Lower leg skin (tissue), 4 donors: ENCODE measurements at regions not wholly inside any gene's neighbourhood (a gene's known extent, or its start where the extent isn't known, plus 50 kb on each side); places are given as distances from the start of the nearest gene placed in this dataset.

ENCODE experiments used
- DNase-seq, 2 donors: peaks; one replicate each; pipeline ENCODE4 v3.0.0-alpha.2; 2019; ENCODE audit warnings: low spot score in 2 of 2
- H3K4me3 ChIP-seq: fragments of 200-600 bp; sonication (generic); 2 replicates; pipeline ENCODE4 v1.5.1; 2017; ENCODE audit warnings: mild to moderate bottlenecking, low read depth; ENCODE audit not compliant: poor library complexity, severe bottlenecking
- POLR2A ChIP-seq, 2 donors: fragments of 450-650 bp; IDR thresholded peaks; one replicate each; pipeline ENCODE4 v1.6.1; 2016 to 2017; ENCODE audit warnings: antibody characterized with exemption in 2 of 2, mild to moderate bottlenecking in 1 of 2, moderate library complexity in 1 of 2
- WGBS, 2 donors: methylation state at CpG; one replicate each; pipeline ENCODE4 v1.1.5; 2018; 5-methylcytosine and 5-hydroxymethylcytosine counted together
- intact Hi-C: fragments of 100-400 bp; cut with DNase I; formaldehyde crosslinking; loops from one replicate; pipeline ENCODE4 v1.15.0; 2023; ENCODE audit warnings: low total_unique reads
- TF ChIP-seq, protein P1 (sequence below), 3 donors: fragments of 450-650 bp; IDR thresholded peaks; one replicate each; pipeline ENCODE4 v1.5.1; 2016; ENCODE audit warnings: antibody characterized with exemption in 3 of 3, mild to moderate bottlenecking in 3 of 3, moderate library complexity in 2 of 3

DNA sequence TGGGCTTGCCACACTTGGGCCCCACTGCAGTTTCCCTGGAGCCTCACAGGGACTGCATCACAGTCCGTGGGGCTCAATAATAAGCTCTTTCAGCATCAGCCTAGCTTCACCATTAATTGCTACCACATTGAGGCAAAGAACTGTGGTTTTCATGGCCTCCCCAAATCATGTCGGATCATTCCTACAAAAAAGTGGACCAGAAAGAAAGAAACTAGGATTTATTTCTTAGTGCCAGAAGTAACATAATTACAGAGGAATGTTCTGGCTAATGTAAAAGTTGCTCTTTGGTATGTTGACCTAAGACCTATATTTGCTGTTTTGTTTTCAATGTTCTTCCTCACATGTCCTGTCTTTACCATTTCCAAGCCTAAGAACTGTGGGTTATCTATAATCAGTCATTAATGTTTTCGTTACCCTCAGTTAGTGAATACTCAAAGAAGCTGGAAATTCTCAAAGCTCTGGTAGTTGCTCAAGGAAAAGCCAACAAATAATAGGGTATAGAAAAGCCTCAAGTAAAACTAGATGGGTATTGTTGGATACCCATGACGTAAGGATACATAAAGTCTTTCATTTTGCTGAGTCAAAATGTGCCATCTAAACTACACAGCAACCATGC, 173.9 kb downstream of the LTN1 start:
- intact Hi-C loops = no loop called here
- no peak for DNase-seq
- H3K4me3 ChIP-seq = no peak overlapping the region
- TF ChIP-seq POLR2A (IDR thresholded peaks at IDR 0.05) = no peak
- TF ChIP-seq, protein P1, sequence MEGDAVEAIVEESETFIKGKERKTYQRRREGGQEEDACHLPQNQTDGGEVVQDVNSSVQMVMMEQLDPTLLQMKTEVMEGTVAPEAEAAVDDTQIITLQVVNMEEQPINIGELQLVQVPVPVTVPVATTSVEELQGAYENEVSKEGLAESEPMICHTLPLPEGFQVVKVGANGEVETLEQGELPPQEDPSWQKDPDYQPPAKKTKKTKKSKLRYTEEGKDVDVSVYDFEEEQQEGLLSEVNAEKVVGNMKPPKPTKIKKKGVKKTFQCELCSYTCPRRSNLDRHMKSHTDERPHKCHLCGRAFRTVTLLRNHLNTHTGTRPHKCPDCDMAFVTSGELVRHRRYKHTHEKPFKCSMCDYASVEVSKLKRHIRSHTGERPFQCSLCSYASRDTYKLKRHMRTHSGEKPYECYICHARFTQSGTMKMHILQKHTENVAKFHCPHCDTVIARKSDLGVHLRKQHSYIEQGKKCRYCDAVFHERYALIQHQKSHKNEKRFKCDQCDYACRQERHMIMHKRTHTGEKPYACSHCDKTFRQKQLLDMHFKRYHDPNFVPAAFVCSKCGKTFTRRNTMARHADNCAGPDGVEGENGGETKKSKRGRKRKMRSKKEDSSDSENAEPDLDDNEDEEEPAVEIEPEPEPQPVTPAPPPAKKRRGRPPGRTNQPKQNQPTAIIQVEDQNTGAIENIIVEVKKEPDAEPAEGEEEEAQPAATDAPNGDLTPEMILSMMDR (IDR thresholded peaks at IDR 0.05) = no peak
- WGBS, 2 donors = 71 to 72% methylated on average over 4 of the region's 4 CpGs

DNA sequence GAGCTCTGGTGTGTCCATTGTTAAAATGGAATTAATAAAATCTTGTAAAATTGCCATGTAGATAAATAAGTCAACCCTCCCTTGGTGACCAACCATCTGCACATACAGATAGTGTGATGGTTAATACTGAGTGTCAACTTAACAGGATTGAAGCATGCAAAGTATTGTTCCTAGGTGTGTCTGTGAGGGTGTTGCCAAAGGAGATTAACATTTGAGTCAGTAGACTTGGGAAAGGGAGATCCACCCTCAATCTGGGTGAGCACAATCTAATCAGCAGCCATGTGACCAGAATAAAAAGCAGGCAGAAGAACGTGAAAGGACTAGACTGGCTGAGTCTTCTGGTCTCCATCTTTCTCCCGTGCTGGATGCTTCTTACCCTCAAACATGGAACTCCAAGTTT, 174.8 kb downstream of the LTN1 start:
- TF ChIP-seq, protein P1 (IDR thresholded peaks at IDR 0.05) = no peak
- TF ChIP-seq POLR2A (IDR thresholded peaks at IDR 0.05) = no peak
- 59 to 68% methylated on average over 2 of the region's 2 CpGs for WGBS, 2 donors
- intact Hi-C loops = no loop called here
- no peak for DNase-seq
- H3K4me3 ChIP-seq = no peak overlapping the region

DNA sequence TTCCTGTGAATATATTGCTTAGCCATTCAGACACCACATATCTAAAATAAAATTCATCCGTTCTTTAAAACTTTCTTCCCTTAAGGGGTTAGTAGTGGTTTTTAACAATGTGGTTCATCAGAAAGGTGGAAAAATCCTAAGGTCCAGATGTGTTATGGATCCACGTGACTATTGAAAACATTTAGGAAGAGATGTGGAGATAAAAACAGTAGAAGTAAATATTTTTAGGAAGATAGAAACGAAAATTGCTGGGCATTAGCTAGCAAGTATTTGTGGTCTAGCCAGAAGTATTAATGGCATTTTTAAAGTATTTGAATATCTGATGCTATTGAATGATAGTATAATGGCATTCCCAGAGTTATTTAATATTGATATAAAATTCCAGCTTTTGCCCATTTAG, 180.8 kb downstream of the LTN1 start:
- intact Hi-C loops = no loop called here
- no peak for TF ChIP-seq POLR2A (IDR thresholded peaks at IDR 0.05)
- TF ChIP-seq, protein P1 (IDR thresholded peaks at IDR 0.05) = no peak
- no peak for DNase-seq
- H3K4me3 ChIP-seq = no peak overlapping the region
- 80 to 89% methylated on average over 3 of the region's 3 CpGs for WGBS, 2 donors

DNA sequence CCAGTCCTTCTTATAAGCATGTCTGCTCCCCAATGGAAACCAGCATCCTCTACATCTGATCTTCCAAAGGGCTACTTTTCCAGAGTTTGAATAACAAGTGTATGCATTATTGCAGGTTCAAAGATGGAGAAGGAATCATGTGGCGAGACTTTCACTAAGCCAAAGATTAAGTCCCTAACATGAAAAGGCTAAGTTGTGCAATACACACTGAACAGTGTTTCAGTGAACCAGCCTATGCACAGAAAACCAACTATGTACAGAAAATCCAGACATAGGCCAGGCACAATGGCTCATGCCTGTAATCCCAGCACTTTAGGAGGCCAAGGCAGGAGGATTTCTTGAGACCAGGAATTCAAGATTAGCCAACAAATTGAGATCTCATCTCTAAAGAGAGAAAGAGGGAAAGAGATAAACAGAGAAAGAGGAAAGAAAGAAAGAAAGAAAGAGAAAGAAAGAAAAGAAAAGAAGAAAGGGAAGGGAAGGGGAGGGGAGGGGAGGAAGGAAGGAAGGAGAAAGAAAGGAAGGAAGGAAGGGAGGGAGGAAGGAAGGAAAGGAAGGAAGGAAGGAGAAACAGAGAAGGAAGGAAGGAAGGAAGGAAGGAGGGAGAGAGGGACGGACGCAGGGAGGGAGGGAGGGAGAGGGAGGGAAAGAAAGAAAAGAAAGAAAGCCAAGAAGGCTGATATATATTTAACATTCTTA, 181.7 kb downstream of the LTN1 start:
- 87 to 89% methylated on average over 3 of the region's 3 CpGs for WGBS, 2 donors
- H3K4me3 ChIP-seq = no peak overlapping the region
- TF ChIP-seq, protein P1 (IDR thresholded peaks at IDR 0.05) = no peak
- TF ChIP-seq POLR2A (IDR thresholded peaks at IDR 0.05) = no peak
- intact Hi-C loops = no loop called here
- no peak for DNase-seq

DNA sequence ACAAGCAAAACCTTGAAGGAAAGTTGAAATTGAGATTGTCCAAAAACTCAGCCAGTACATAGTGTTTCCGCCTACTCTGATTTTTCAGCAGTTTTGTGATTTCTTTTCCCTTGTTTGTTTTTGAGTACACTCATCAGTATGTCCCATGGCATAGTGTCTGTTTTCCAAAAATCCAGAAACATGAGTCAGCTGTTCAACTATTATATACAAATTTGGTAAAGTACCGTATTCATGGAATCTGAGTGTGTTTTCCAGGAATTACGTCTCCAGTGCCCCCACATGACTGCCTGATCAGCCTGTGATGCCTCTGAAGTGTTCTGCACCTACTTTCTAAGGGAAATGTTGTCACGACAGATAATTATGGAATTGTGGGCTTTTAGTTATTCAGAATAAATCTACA, 186.8 kb downstream of the LTN1 start:
- intact Hi-C loops = no loop called here
- peak in 1 of 2 donors; percentile 58 for DNase-seq
- WGBS, 2 donors = 68 to 71% methylated on average over 4 of the region's 4 CpGs
- TF ChIP-seq, protein P1 (IDR thresholded peaks at IDR 0.05) = no peak
- TF ChIP-seq POLR2A (IDR thresholded peaks at IDR 0.05) = no peak
- H3K4me3 ChIP-seq = no peak overlapping the region
